SK-N-SH (cell line): ENCODE measurements at regions not wholly inside any gene's neighbourhood (a gene's known extent, or its start where the extent isn't known, plus 50 kb on each side); places are given as distances from the start of the nearest gene placed in this dataset.

ENCODE experiments used
- CTCF ChIP-seq: fragments of 200-600 bp; sonication (generic); IDR thresholded peaks from 2 replicates; pipeline ENCODE4 v1.6.1; 2017; ENCODE audit warnings: antibody characterized with exemption, mild to moderate bottlenecking, moderate library complexity
- FOXM1 ChIP-seq: IDR thresholded peaks from 2 replicates; pipeline ENCODE4 v1.4.0; 2012; ENCODE audit warnings: low read depth, mild to moderate bottlenecking
- JUND ChIP-seq: IDR thresholded peaks from 2 replicates; pipeline ENCODE4 v1.4.0; 2012
- MXI1 ChIP-seq: IDR thresholded peaks from 2 replicates; pipeline ENCODE4 v1.6.1; 2012; ENCODE audit warnings: mild to moderate bottlenecking, low read depth, low read length, improper control_type of control experiment
- YY1 ChIP-seq: IDR thresholded peaks from 2 replicates; pipeline ENCODE4 v1.4.0; 2012; ENCODE audit warnings: low read depth, mild to moderate bottlenecking
- ZBTB33 ChIP-seq: IDR thresholded peaks from 2 replicates; pipeline ENCODE4 v1.4.0; 2012; ENCODE audit warnings: low read depth, borderline replicate concordance
- TF ChIP-seq, protein P1 (sequence below): IDR thresholded peaks from 2 replicates; pipeline ENCODE4 v1.4.0; 2012; ENCODE audit warnings: low read depth

- TF ChIP-seq CTCF (no peak), FOXM1 (no peak), MXI1 (no peak), JUND (no peak), YY1 (no peak), ZBTB33 (no peak)
- TF ChIP-seq, protein P1, sequence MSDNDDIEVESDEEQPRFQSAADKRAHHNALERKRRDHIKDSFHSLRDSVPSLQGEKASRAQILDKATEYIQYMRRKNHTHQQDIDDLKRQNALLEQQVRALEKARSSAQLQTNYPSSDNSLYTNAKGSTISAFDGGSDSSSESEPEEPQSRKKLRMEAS: no peak
Observed at GRCh38 chrX:101164766-101165590, 54.6 kb upstream of the DRP2 start.
